ENCODE measurements at regions not wholly inside any gene's neighbourhood (a gene's known extent, or its start where the extent isn't known, plus 50 kb on each side); places are given as distances from the start of the nearest gene placed in this dataset.

- Histone ChIP-seq H3K36me3 (ENCODE audit: control insufficient read depth, insufficient read depth, low read length) (no peaks in the 10 kb centered on the region), H3K4me2 (ENCODE audit: low read depth, low read length) (no peak overlapping the region), H3K23ac (ENCODE audit: low read depth, low read length) (no peak overlapping the region), H2BK15ac (ENCODE audit: low read depth, low read length) (no peak overlapping the region), H3K14ac (replicated peaks; ENCODE audit: low read depth, low read length) (no peak overlapping the region), H3K27ac (ENCODE audit: insufficient read depth, low read length) (no peak overlapping the region), H3K4me3 (ENCODE audit: insufficient read depth, low read depth, low read length) (no peak overlapping the region), H4K20me1 (ENCODE audit: insufficient read depth, low read length) (no peaks in the 10 kb centered on the region), H3K79me1 (ENCODE audit: low read depth in 1 of 2, low read length in 2 of 2) (no peaks in the 10 kb centered on the region), H2BK5ac (ENCODE audit: low read depth, low read length, poor library complexity, severe bottlenecking) (no peak overlapping the region), H3K27me3 (ENCODE audit: control insufficient read depth, insufficient read depth, low read length) (no peaks in the 10 kb centered on the region), H2BK20ac (ENCODE audit: low read depth, low read length) (no peak overlapping the region), H2AK9ac (replicated peaks; ENCODE audit: low read depth, low read length, poor library complexity) (no peak overlapping the region), H3K4ac (ENCODE audit: low read depth, low read length) (no peak overlapping the region), H3K9ac (ENCODE audit: low read depth, low read length) (no peak overlapping the region), H4K91ac (ENCODE audit: insufficient read depth, low read depth, low read length) (no peak overlapping the region), H3K9me3 (ENCODE audit: control insufficient read depth, insufficient read depth, low read length) (peaks cover 7% of the 10 kb centered on the region), H3K56ac (ENCODE audit: extremely low read depth, insufficient read depth, low read length) (no peak overlapping the region), H3K18ac (ENCODE audit: low read depth, low read length) (no peak overlapping the region), H3K4me1 (ENCODE audit: control insufficient read depth, insufficient read depth, low read length) (no peaks in the 10 kb centered on the region), H2AFZ (replicated peaks; ENCODE audit: low read length, poor library complexity) (no peak overlapping the region), H3K9me1 (ENCODE audit: insufficient read depth, low read length) (no peaks in the 10 kb centered on the region), H4K8ac (ENCODE audit: low read depth in 2 of 2, low read length in 2 of 2) (no peak overlapping the region), H4K5ac (ENCODE audit: low read depth, low read length) (no peak overlapping the region), H2AK5ac (ENCODE audit: low read depth, low read length) (no peak overlapping the region), H2BK120ac (ENCODE audit: low read depth, low read length) (no peak overlapping the region)
- ChIA-PET POLR2A (ENCODE audit: unreplicated experiment) (no interaction called here), CTCF (no interaction called here)
- intact Hi-C loops (cut with micrococcal nuclease), result no loop called here
- dilution Hi-C loops (cut with HindIII; ENCODE audit: low sequenced_read_pairs, unreplicated experiment), result no loop called here
- ATAC-seq (ENCODE audit: low read depth), result no peak
- TF ChIP-seq CTCF (conservative IDR thresholded peaks at IDR 0.05; ENCODE audit: low read depth, low read length) (no peak), POLR2A (IDR thresholded peaks at IDR 0.05; ENCODE audit: low read depth, low read length) (no peak), CHD1 (IDR thresholded peaks at IDR 0.05; ENCODE audit: low read depth, low read length) (no peak), RFX5 (IDR thresholded peaks at IDR 0.05; ENCODE audit: low read depth, low read length) (no peak), USF2 (IDR thresholded peaks at IDR 0.05; ENCODE audit: low read depth, low read length) (no peak), RCOR1 (IDR thresholded peaks at IDR 0.05; ENCODE audit: insufficient replicate concordance, low read length) (no peak), MAFK (IDR thresholded peaks at IDR 0.05; ENCODE audit: low read depth, low read length) (no peak), BHLHE40 (IDR thresholded peaks at IDR 0.05; ENCODE audit: low read depth, low read length) (no peak), RAD21 (IDR thresholded peaks at IDR 0.05; ENCODE audit: low read length) (no peak), MXI1 (IDR thresholded peaks at IDR 0.05; ENCODE audit: borderline replicate concordance, low read depth, low read length) (no peak), SMC3 (IDR thresholded peaks at IDR 0.05; ENCODE audit: low read depth, low read length) (no peak), NFE2L2 (IDR thresholded peaks at IDR 0.05; ENCODE audit: low read depth, low read length) (no peak), MAZ (IDR thresholded peaks at IDR 0.05; ENCODE audit: borderline replicate concordance, low read depth, low read length) (no peak), FOS (IDR thresholded peaks at IDR 0.05; ENCODE audit: low read depth, low read length) (no peak), CEBPB (IDR thresholded peaks at IDR 0.05; ENCODE audit: low read depth, low read length) (no peak)
- TF ChIP-seq, protein P1, sequence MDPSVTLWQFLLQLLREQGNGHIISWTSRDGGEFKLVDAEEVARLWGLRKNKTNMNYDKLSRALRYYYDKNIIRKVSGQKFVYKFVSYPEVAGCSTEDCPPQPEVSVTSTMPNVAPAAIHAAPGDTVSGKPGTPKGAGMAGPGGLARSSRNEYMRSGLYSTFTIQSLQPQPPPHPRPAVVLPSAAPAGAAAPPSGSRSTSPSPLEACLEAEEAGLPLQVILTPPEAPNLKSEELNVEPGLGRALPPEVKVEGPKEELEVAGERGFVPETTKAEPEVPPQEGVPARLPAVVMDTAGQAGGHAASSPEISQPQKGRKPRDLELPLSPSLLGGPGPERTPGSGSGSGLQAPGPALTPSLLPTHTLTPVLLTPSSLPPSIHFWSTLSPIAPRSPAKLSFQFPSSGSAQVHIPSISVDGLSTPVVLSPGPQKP (IDR thresholded peaks at IDR 0.05; ENCODE audit: borderline replicate concordance, low read depth, low read length), result no peak
- in situ Hi-C loops (cut with MboI; ENCODE audit: low sequenced_read_pairs), result no loop called here
- no TSS peak for BruUV-seq (replicated peaks)
- no peak for DNase-seq
Observed at GRCh38 chr6:19479551-19479950, 357.6 kb upstream of the ID4 start.

Measured in IMR-90 (cell line).